ENCODE measurements at regions not wholly inside any gene's neighbourhood (a gene's known extent, or its start where the extent isn't known, plus 50 kb on each side); places are given as distances from the start of the nearest gene placed in this dataset.

- ChIA-PET CTCF (no interaction called here), POLR2A (no interaction called here)
- no peak overlapping the region for H3K27ac ChIP-seq (ENCODE audit: low read depth, low read length)
- no peaks in the 10 kb centered on the region for H3K27me3 ChIP-seq (ENCODE audit: control insufficient read depth, insufficient read depth, low read length)
- TF ChIP-seq CTCF (IDR thresholded peaks at IDR 0.05; ENCODE audit: low read depth, low read length), result no peak
- no peak overlapping the region for H3K4me3 ChIP-seq (ENCODE audit: low read depth, low read length)
- DNase-seq (ENCODE audit: low read depth, low spot score), result no peak
- no peaks in the 10 kb centered on the region for H3K9me3 ChIP-seq (ENCODE audit: control insufficient read depth, insufficient read depth, low read length)
Measured at GRCh38 chr12:59911516-59911915, 315.7 kb downstream of the SLC16A7 start.

- no peak for TF ChIP-seq CTCF (IDR thresholded peaks at IDR 0.05; ENCODE audit: low read depth, low read length)
- H3K27me3 ChIP-seq (ENCODE audit: control insufficient read depth, insufficient read depth, low read length), result no peaks in the 10 kb centered on the region
- ChIA-PET CTCF (no interaction called here), POLR2A (no interaction called here)
- no peak overlapping the region for H3K27ac ChIP-seq (ENCODE audit: low read depth, low read length)
- DNase-seq (ENCODE audit: low read depth, low spot score), result no peak
- H3K9me3 ChIP-seq (ENCODE audit: control insufficient read depth, insufficient read depth, low read length), result no peaks in the 10 kb centered on the region
- no peak overlapping the region for H3K4me3 ChIP-seq (ENCODE audit: low read depth, low read length)
Measured at GRCh38 chr12:59916988-59917387, 321.2 kb downstream of the SLC16A7 start.

GRCh38 chr12:59927032-59927431 lies 331.2 kb downstream of the SLC16A7 start:
- H3K27ac ChIP-seq (ENCODE audit: low read depth, low read length), result no peak overlapping the region
- POLR2A ChIA-PET, result no interaction called here
- no peaks in the 10 kb centered on the region for H3K27me3 ChIP-seq (ENCODE audit: control insufficient read depth, insufficient read depth, low read length)
- CTCF ChIA-PET, result no interaction called here
- no peak for DNase-seq (ENCODE audit: low read depth, low spot score)
- H3K9me3 ChIP-seq (ENCODE audit: control insufficient read depth, insufficient read depth, low read length), result no peaks in the 10 kb centered on the region
- no peak for TF ChIP-seq CTCF (IDR thresholded peaks at IDR 0.05; ENCODE audit: low read depth, low read length)
- H3K4me3 ChIP-seq (ENCODE audit: low read depth, low read length), result no peak overlapping the region

- Histone ChIP-seq H3K27ac (ENCODE audit: low read depth, low read length) (no peak overlapping the region), H3K27me3 (ENCODE audit: control insufficient read depth, insufficient read depth, low read length) (no peaks in the 10 kb centered on the region), H3K9me3 (ENCODE audit: control insufficient read depth, insufficient read depth, low read length) (no peaks in the 10 kb centered on the region), H3K4me3 (ENCODE audit: low read depth, low read length) (no peak overlapping the region)
- no peak for DNase-seq (ENCODE audit: low read depth, low spot score)
- no peak for TF ChIP-seq CTCF (IDR thresholded peaks at IDR 0.05; ENCODE audit: low read depth, low read length)
- ChIA-PET POLR2A (no interaction called here), CTCF (no interaction called here)
Measured at GRCh38 chr12:59928416-59928815, 332.6 kb downstream of the SLC16A7 start.

GRCh38 chr12:59929110-59929509 lies 333.3 kb downstream of the SLC16A7 start:
- Histone ChIP-seq H3K4me3 (ENCODE audit: low read depth, low read length) (no peak overlapping the region), H3K27me3 (ENCODE audit: control insufficient read depth, insufficient read depth, low read length) (no peaks in the 10 kb centered on the region), H3K27ac (ENCODE audit: low read depth, low read length) (no peak overlapping the region), H3K9me3 (ENCODE audit: control insufficient read depth, insufficient read depth, low read length) (no peaks in the 10 kb centered on the region)
- ChIA-PET CTCF (no interaction called here), POLR2A (no interaction called here)
- no peak for TF ChIP-seq CTCF (IDR thresholded peaks at IDR 0.05; ENCODE audit: low read depth, low read length)
- no peak for DNase-seq (ENCODE audit: low read depth, low spot score)
